DMS79 (cell line): ENCODE measurements at regions not wholly inside any gene's neighbourhood (a gene's known extent, or its start where the extent isn't known, plus 50 kb on each side); places are given as distances from the start of the nearest gene placed in this dataset.

ENCODE experiments used
- DNase-seq: peaks from one replicate; lab custom pipeline; 2025; lab: John Stamatoyannopoulos, UW

DNA sequence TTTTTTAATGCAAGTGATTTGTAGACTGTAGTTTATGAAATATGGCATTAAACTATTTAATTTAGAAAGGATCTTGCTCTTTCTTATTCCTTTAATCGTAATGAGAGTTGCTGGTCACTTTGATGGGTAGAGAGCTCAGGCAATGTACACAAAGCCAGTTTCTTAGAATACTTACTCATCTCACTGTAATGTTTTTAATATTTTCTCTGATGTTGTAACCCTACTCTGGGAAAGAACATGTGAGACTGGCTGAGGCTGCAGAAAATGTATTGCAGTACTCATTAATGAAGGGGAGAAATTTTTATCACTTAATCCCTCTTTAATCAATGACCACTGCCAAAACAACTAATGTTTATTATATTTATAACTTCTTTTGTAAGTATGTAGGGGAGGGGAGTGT, 479.4 kb upstream of the KCNMB2 start:
- DNase-seq = no peak

DNA sequence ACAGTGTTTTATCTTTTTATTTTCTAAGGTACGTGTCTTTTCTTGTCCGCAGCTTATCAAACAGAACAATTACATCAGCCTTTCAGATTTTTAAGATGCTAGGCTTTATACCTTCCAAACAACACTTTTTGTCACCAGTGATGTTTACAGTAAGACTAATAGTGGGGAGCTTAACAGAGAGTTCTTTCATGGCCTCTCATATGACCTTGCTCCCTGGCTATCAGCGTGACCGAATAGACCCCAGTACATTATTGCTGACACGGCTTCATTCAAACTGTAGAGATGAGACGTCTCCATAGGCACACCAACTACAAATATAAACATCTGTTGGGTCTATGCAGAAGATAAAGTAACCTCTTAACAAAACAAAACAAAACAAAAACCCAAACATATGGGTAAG, 477.6 kb upstream of the KCNMB2 start:
- DNase-seq = no peak

DNA sequence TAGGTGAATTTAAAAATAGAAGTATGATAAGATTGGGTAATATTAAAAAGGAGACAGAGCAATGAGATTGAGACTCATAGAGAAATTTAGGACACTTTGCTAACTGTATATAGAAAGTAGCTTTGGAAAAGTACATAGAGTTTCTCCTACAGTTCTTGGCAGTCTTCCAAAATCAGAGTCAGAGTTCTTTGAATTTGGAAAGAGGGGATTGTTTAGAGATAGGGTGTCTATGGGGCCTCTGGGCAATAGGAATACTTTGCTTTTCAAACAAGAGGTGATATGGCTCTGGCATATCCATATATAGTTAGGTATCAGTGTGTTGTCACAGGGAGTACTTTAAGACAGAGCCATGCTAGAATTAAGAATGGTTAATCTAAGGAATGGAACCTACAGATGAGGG, 477.1 kb upstream of the KCNMB2 start:
- DNase-seq = no peak

DNA sequence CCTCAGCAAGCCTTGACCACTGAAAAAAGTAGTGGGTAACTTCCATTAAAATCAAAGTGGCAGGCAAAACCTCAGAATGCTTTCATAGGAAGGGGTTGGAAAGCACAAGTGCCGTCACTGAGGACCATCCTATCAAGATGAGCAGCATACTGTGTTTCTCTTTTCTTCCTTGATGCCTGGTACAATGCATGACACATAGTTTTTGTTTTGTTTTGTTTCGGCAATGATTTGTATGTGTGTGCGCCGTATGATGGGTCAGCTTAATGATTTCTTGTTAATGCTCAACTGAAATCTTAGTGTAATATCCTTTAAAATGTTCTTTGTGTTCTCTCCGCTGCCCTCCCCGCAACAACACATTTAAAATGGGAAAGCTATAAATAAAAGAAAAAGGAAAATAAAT, 476.4 kb upstream of the KCNMB2 start:
- DNase-seq = no peak

- DNase-seq = no peak
Measured at GRCh38 chr3:178060407-178060806, 475.8 kb upstream of the KCNMB2 start.

GRCh38 chr3:178062126-178062525, 474.1 kb upstream of the KCNMB2 start:
- DNase-seq = no peak

DNA sequence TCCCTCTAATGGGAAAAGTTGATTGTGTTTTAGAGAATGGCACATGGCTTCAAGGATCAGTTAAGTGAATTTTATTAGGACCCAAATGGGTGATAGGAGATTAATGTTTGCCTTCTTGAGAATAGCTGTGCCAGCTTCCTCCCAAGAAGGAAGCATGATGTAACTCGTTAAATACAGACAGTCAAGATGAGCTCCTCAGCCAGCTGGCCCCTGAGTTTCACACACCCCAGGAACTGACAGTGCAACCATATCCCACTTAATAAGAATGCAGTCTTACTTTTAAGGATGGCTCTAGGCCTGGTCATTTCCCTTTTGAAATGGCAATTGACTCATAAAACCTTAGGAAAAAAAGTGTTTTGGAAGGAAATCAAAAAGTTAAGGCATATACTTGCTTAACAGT, 472.8 kb upstream of the KCNMB2 start:
- no peak for DNase-seq

- no peak for DNase-seq
Measured at GRCh38 chr3:178067721-178068120, 468.5 kb upstream of the KCNMB2 start.

DNA sequence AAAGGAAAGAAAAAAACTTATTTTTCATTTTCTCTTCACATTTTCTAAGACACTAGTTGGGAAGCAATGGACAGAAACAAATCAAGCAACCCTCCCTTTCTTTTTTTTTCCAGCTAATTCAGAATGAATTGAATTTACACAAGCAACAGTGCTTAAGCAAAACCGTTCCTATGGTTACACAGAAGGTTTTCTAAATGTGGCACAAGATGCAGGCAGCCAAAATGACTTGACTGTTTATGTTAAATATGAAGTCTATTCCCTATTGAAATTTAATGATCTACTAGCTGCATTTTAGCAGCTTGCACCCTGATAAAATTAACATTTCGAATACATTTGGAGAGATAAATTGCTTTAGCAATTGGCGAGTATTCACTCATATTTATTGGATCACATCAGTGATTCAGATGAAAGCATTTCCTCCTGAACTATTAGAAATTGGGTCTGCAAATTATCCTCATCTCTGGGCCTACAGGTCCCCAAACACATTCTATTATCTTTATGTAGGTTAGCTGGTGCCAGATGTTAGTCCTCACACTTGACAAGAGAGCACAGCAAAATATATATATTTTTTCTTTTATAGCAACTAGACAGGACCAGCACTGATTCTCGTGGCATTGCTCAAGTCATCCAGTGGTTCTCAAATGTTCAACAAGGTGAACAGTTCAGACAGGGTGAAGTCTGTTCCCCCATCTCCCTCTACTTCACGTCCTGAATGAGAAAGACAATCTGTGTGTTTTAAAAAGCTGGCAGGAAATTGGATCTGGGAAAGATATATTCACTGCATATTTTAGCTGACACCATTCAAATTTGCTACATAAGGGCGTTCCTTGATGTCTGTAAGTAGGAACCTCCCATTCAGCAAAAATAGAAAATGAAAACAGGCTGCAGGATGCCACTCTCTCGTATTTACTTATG, 463.6 kb upstream of the KCNMB2 start:
- DNase-seq = peak; percentile 17

DNA sequence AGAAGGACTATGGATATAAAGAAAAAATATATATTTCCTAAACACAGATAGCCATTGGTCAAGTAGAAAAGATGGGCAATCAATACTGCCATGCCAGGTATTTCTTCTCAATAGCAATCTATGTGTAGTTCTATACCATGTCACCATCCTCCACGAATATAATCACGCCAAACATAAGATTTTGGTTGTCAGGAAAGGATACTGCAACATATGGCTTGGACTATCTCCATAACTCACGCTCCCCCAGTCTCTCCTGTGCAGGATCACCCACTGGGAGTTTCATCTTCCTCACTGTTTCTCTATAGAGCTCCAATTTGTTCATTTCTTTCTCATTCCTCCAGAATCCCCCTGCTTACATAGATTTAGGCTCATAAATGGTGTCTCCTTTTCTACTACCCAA, 462.9 kb upstream of the KCNMB2 start:
- DNase-seq = no peak

GRCh38 chr3:178075344-178075743, 460.9 kb upstream of the KCNMB2 start:
- DNase-seq = no peak

GRCh38 chr3:178078953-178079352, 457.3 kb upstream of the KCNMB2 start:
- DNase-seq = no peak

DNA sequence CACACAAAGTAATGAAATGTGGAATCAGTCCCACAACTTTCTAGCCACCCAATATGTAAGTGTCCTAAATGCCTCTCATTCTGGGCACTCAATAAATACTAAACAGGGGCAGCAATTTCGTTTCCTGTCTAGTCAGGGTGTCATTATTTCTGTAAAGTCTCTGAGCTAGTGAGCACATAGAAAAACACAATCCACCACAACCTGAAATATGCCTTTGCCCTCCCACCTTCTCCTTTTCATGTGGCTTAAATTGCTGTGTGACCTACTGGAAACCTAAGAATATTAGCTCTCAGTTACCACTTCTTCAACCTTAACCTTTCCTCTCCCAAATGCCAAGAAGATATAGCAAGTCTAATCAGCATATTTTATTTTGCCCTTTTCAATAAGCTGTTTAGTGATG, 456.3 kb upstream of the KCNMB2 start:
- DNase-seq = no peak

DNA sequence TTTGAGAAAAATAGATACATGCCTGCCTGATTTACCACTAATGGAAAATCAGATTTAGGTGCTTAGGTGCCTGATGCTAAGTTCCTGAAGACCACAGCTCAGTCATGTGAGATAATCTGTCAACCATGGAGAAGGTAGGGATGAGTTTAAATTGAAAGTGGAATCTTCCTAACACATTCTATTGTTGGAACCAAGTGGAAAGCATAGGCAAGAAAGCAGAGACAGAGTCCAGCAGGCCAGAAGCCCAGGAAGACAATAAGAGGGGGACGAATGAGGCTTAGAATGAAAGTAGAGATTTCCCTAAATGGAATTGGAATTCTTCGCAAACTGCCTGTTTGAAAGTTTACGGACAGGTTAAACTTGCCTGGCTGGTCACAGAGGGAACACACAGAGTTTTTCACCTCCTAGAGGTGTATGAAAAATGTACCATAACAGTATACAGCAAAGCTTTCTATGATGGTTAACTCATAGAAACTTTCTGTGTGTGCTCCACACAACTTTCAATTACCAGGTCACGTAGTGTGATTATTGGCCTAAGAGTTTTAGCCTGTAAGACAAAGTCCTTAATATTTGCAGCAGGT, 453.8 kb upstream of the KCNMB2 start:
- DNase-seq = no peak

DNA sequence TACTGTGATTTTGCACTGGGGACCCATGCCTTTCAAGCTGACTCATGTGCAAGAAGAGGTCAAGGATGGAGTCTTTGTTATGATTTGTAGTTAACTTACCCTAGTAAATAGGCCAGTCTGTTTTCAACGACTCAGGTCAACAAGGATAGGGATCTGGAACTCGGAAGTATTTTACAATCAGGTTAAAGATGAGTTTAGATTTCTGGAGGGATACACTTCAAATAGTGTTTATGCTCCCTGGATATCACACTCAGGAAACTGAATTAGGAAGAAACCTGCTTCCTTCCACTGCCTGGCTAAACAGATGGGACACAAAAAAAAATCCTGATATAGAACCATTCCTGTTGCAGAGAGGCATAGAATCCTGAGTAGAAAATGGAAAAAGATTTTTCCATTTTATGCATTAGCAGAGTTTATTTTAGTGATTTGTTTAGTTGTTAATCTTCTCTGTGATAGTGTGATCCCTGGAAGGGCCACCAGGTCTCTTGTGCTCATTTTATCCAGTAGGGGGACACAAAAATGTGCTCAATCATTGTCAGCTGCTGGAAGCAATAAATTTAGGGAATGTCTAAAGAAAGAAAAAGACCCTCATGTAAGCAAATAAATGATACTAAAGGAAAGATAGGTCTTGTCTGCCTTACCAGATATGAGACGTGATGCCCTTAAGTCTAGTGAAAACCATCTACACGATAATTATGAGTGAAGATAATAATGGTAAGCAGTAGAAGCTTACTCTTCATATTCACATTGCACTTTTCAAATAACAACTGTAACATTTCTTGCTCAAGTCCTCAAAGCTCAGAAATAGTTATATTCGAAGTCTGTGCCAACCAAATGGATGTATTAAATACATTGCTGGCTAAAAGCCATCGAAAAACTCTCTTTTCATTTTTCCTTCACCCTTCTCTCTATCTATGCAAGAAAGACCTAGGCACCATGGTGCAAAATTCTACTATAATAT, 452.1 kb upstream of the KCNMB2 start:
- DNase-seq = no peak

GRCh38 chr3:178084938-178085816, 451.1 kb upstream of the KCNMB2 start:
- DNase-seq = peak; percentile 87

- no peak for DNase-seq
Measured at GRCh38 chr3:178085817-178086123, 450.5 kb upstream of the KCNMB2 start.

- no peak for DNase-seq
Measured at GRCh38 chr3:178086144-178086825, 450.0 kb upstream of the KCNMB2 start.

GRCh38 chr3:178087376-178087775, 448.9 kb upstream of the KCNMB2 start:
- no peak for DNase-seq

GRCh38 chr3:178088963-178089362, 447.3 kb upstream of the KCNMB2 start:
- no peak for DNase-seq

- DNase-seq = no peak
Measured at GRCh38 chr3:178090899-178091298, 445.3 kb upstream of the KCNMB2 start.
